GM23248 (cell line): ENCODE measurements at regions not wholly inside any gene's neighbourhood (a gene's known extent, or its start where the extent isn't known, plus 50 kb on each side); places are given as distances from the start of the nearest gene placed in this dataset.

ENCODE experiments used
- EZH2 ChIP-seq: fragments of 200-600 bp; sonication (generic); IDR thresholded peaks from 2 replicates; pipeline ENCODE4 v1.6.1; 2018; ENCODE audit warnings: antibody characterized with exemption, mild to moderate bottlenecking; ENCODE audit not compliant: insufficient read depth, poor library complexity, severe bottlenecking
- EZH2phosphoT487 ChIP-seq: fragments of 200-600 bp; sonication (generic); IDR thresholded peaks from 2 replicates; pipeline ENCODE4 v1.6.1; 2018; ENCODE audit warnings: antibody characterized with exemption, moderate library complexity, mild to moderate bottlenecking, low read depth; ENCODE audit not compliant: insufficient read depth

DNA sequence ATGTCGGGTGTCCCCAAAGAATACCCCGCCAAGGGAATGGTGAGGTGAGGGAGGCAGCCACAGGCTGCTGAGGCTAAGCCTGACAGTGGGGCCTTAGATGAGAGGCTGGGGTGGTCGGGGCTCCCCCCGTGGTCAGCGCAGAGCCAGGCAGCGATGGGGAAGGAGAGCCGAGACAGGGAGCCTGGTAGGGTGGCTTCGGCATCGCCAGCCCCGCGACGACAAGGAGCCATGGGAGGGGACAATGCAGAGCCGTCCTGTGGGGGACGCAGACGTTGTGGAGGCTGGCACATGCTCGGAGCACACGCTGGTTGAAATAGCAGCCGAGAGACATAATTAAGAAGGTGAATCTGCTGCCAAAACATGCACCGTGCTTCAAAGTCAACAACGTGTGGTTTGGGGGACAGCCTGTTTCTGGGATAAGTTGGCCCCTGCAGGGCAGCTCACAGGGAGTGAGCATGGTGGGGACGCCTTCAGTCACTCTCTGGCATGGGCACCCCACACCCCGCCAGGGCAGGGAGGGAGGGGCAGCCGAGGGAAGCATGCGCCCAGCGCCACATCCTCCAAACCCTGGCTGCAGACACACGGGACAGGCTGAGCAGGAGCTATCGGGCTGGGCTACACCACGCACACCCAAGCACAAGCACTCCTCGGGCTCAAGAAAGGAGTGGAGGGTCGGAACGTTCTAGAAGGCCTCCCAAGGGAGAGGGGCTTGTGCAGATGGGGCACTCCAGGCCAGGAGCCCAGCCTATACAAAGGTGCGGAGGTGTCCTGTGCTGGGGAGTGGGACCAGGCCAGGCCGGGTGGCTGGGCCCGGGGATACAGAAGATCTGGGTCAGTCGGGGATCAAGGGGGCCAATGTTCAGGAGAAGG lies 66.6 kb upstream of the C14orf180 start:
- no peak for TF ChIP-seq EZH2phosphoT487
- TF ChIP-seq EZH2, result no peak
